DND-41 (cell line): ENCODE measurements at regions not wholly inside any gene's neighbourhood (a gene's known extent, or its start where the extent isn't known, plus 50 kb on each side); places are given as distances from the start of the nearest gene placed in this dataset.

Experiments
- EZH2 ChIP-seq: IDR thresholded peaks from 3 replicates; pipeline ENCODE4 v1.6.1; 2012; ENCODE audit warnings: borderline replicate concordance, low read depth, mild to moderate bottlenecking, moderate library complexity, low read length, inconsistent platforms; ENCODE audit not compliant: severe bottlenecking
- TF ChIP-seq, protein P1 (sequence below): IDR thresholded peaks from 2 replicates; pipeline ENCODE4 v1.5.1; 2012; ENCODE audit warnings: borderline replicate concordance, low read length, moderate library complexity, mild to moderate bottlenecking; ENCODE audit not compliant: poor library complexity, severe bottlenecking; ENCODE audit errors: extremely low read depth

DNA sequence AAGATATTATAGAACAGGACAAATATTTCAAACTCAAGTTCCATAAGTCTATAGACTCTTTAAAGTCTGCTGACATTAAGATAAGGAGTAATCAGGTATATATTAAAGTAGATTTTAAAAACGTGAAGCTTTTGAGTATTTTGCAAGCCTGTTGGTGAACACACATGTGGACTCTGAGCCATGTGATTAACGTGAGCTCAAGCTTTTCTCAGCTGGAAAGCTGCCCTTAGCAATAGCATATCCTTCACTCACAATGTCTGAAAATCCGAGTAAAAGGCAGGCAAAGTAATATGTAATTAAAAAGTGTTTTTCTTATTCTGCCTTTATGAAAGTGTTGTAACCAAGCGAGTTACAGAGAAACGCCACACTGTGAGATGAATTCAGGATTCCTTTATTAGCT lies 140.5 kb upstream of the AADAT start:
- TF ChIP-seq, protein P1, sequence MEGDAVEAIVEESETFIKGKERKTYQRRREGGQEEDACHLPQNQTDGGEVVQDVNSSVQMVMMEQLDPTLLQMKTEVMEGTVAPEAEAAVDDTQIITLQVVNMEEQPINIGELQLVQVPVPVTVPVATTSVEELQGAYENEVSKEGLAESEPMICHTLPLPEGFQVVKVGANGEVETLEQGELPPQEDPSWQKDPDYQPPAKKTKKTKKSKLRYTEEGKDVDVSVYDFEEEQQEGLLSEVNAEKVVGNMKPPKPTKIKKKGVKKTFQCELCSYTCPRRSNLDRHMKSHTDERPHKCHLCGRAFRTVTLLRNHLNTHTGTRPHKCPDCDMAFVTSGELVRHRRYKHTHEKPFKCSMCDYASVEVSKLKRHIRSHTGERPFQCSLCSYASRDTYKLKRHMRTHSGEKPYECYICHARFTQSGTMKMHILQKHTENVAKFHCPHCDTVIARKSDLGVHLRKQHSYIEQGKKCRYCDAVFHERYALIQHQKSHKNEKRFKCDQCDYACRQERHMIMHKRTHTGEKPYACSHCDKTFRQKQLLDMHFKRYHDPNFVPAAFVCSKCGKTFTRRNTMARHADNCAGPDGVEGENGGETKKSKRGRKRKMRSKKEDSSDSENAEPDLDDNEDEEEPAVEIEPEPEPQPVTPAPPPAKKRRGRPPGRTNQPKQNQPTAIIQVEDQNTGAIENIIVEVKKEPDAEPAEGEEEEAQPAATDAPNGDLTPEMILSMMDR: no peak
- no peak for TF ChIP-seq EZH2
